H9 (cell line): ENCODE measurements at regions not wholly inside any gene's neighbourhood (a gene's known extent, or its start where the extent isn't known, plus 50 kb on each side); places are given as distances from the start of the nearest gene placed in this dataset.

Source experiments
- DNase-seq: peaks from one replicate; pipeline ENCODE4 v3.0.0-alpha.2; 2017
- H2AFZ ChIP-seq: one replicate; pipeline ENCODE4 v1.6.1; 2013; ENCODE audit warnings: mild to moderate bottlenecking, low read length, control low read depth, moderate library complexity
- H2AK5ac ChIP-seq: 2 replicates; pipeline ENCODE4 v1.6.1; 2013; ENCODE audit warnings: low read length, control low read depth, mixed read lengths; ENCODE audit not compliant: insufficient read length
- H2BK120ac ChIP-seq: one replicate; pipeline ENCODE4 v1.6.1; 2013; ENCODE audit warnings: low read depth, mild to moderate bottlenecking, low read length, control low read depth, inconsistent platforms; ENCODE audit not compliant: poor library complexity, severe bottlenecking
- H2BK12ac ChIP-seq: 2 replicates; pipeline ENCODE4 v1.6.1; 2013; ENCODE audit warnings: low read length, control low read depth, mixed read lengths, low read depth; ENCODE audit not compliant: insufficient read length
- H2BK15ac ChIP-seq: 2 replicates; pipeline ENCODE4 v1.6.1; 2013; ENCODE audit warnings: low read depth, low read length, control low read depth
- H2BK20ac ChIP-seq: one replicate; pipeline ENCODE4 v1.6.1; 2013; ENCODE audit warnings: low read depth, mild to moderate bottlenecking, low read length, control low read depth, inconsistent platforms; ENCODE audit not compliant: poor library complexity, severe bottlenecking
- H2BK5ac ChIP-seq: 2 replicates; pipeline ENCODE4 v1.6.1; 2013; ENCODE audit warnings: low read length, control low read depth, mixed read lengths; ENCODE audit not compliant: insufficient read length
- H3K14ac ChIP-seq: 2 replicates; pipeline ENCODE4 v1.6.1; 2013; ENCODE audit warnings: low read length, control low read depth; ENCODE audit not compliant: insufficient read depth
- H3K18ac ChIP-seq: 2 replicates; pipeline ENCODE4 v1.6.1; 2013; ENCODE audit warnings: low read depth, mild to moderate bottlenecking, mixed read lengths, low read length, control low read depth; ENCODE audit not compliant: insufficient read length
- H3K23ac ChIP-seq: 2 replicates; pipeline ENCODE4 v1.6.1; 2013; ENCODE audit warnings: low read length, control low read depth, mixed read lengths, low read depth; ENCODE audit not compliant: insufficient read length
- H3K23me2 ChIP-seq: 2 replicates; pipeline ENCODE4 v1.6.1; 2013; ENCODE audit warnings: low read depth, mild to moderate bottlenecking, mixed read lengths, low read length, control low read depth; ENCODE audit not compliant: insufficient read length, poor library complexity, severe bottlenecking
- H3K27ac ChIP-seq: 2 replicates; pipeline ENCODE4 v1.5.1; 2013; ENCODE audit warnings: low read length, control low read depth, mixed read lengths, low read depth; ENCODE audit not compliant: insufficient read length
- H3K27me3 ChIP-seq: 2 replicates; pipeline ENCODE4 v1.6.1; 2013; ENCODE audit warnings: low read length, control low read depth, inconsistent platforms; ENCODE audit not compliant: insufficient read depth
- H3K4ac ChIP-seq: 2 replicates; pipeline ENCODE4 v1.6.1; 2013; ENCODE audit warnings: low read depth, mild to moderate bottlenecking, control low read depth, inconsistent platforms, low read length, moderate library complexity
- H3K4me1 ChIP-seq: 2 replicates; pipeline ENCODE4 v1.6.1; 2013; ENCODE audit warnings: low read length, control low read depth, inconsistent platforms; ENCODE audit not compliant: insufficient read depth
- H3K4me2 ChIP-seq: 2 replicates; pipeline ENCODE4 v1.6.1; 2013; ENCODE audit warnings: low read length, control low read depth, mixed read lengths; ENCODE audit not compliant: insufficient read length, insufficient read depth
- H3K56ac ChIP-seq: 2 replicates; pipeline ENCODE4 v1.6.1; 2013; ENCODE audit warnings: low read depth, mild to moderate bottlenecking, mixed read lengths, low read length, control low read depth; ENCODE audit not compliant: insufficient read length
- H3K79me1 ChIP-seq: 2 replicates; pipeline ENCODE4 v1.6.1; 2013; ENCODE audit warnings: low read depth, mild to moderate bottlenecking, moderate library complexity, low read length, control low read depth, inconsistent platforms; ENCODE audit not compliant: insufficient read depth, poor library complexity, severe bottlenecking
- H3K79me2 ChIP-seq: 2 replicates; pipeline ENCODE4 v1.6.1; 2013; ENCODE audit warnings: low read length, control low read depth, inconsistent platforms; ENCODE audit not compliant: insufficient read depth
- H3K9ac ChIP-seq: 2 replicates; pipeline ENCODE4 v1.6.1; 2013; ENCODE audit warnings: low read length, control low read depth, mixed read lengths; ENCODE audit not compliant: insufficient read length; ENCODE audit errors: extremely low read depth
- H3K9me3 ChIP-seq: one replicate; pipeline ENCODE4 v1.6.1; 2013; ENCODE audit warnings: low read depth, low read length, inconsistent platforms; ENCODE audit not compliant: control insufficient read depth
- H3T11ph ChIP-seq: one replicate; pipeline ENCODE4 v1.6.1; 2013; ENCODE audit warnings: mild to moderate bottlenecking, low read length, control low read depth, inconsistent platforms
- H4K20me1 ChIP-seq: one replicate; pipeline ENCODE4 v1.6.1; 2013; ENCODE audit not compliant: control insufficient read depth, insufficient read length, insufficient read depth
- H4K5ac ChIP-seq: 2 replicates; pipeline ENCODE4 v1.6.1; 2013; ENCODE audit warnings: low read depth, mild to moderate bottlenecking, mixed read lengths, low read length, control low read depth; ENCODE audit not compliant: insufficient read length
- H4K8ac ChIP-seq: replicated peaks from 2 replicates; pipeline ENCODE4 v1.6.1; 2013; ENCODE audit warnings: low read length, control low read depth, mixed read lengths, low read depth; ENCODE audit not compliant: insufficient read length
- H4K91ac ChIP-seq: 2 replicates; pipeline ENCODE4 v1.6.1; 2013; ENCODE audit warnings: low read depth, mild to moderate bottlenecking, moderate library complexity, mixed read lengths, low read length, control low read depth; ENCODE audit not compliant: insufficient read length
- H3K27ac Mint-ChIP-seq, 3 experiments: 2 replicates in 2 of 3; 3 replicates in 1 of 3; pipeline ENCODE4 v1.8.0; 2020 to 2021; ENCODE audit warnings: mixed read lengths in 3 of 3, mild to moderate bottlenecking in 1 of 3, moderate library complexity in 1 of 3
- H3K27me3 Mint-ChIP-seq: 2 replicates; pipeline ENCODE4 v1.8.0; 2021; ENCODE audit warnings: low read depth, mild to moderate bottlenecking, moderate library complexity, mixed read lengths
- H3K36me3 Mint-ChIP-seq, 3 experiments: 2 replicates in 2 of 3; 3 replicates in 1 of 3; pipeline ENCODE4 v1.8.0; 2020 to 2021; ENCODE audit warnings: low read depth in 3 of 3, mixed read lengths in 3 of 3; ENCODE audit not compliant: insufficient read depth in 1 of 3
- H3K4me1 Mint-ChIP-seq, 2 experiments: 2 replicates each; pipeline ENCODE4 v1.8.0; 2020; ENCODE audit warnings: mixed read lengths in 2 of 2
- H3K4me3 Mint-ChIP-seq, 2 experiments: 2 replicates in 1 of 2; 3 replicates in 1 of 2; pipeline ENCODE4 v1.8.0; 2020 to 2021; ENCODE audit warnings: mild to moderate bottlenecking in 2 of 2, mixed read lengths in 2 of 2, moderate library complexity in 1 of 2
- H3K9me3 Mint-ChIP-seq, 2 experiments: 2 replicates in 1 of 2; 3 replicates in 1 of 2; pipeline ENCODE4 v1.8.0; 2020; ENCODE audit warnings: mild to moderate bottlenecking in 2 of 2, mixed read lengths in 2 of 2, moderate library complexity in 1 of 2
- WGBS: extraction: QIAGEN DNeasy Blood & Tissue Kit; methylation state at CpG from one replicate; pipeline ENCODE4 v1.1.7; 2013; ENCODE audit warnings: missing lambda C conversion rate, low lambda C conversion rate, mixed read lengths; ENCODE audit not compliant: insufficient read length; ENCODE audit errors: extremely low coverage; 5-methylcytosine and 5-hydroxymethylcytosine counted together
- TF ChIP-seq, protein P1 (sequence below): fragments of 200-600 bp; sonication (generic); conservative IDR thresholded peaks from 3 replicates; pipeline ENCODE4 v1.8.0; 2021; ENCODE audit warnings: antibody characterized with exemption, mild to moderate bottlenecking

DNA sequence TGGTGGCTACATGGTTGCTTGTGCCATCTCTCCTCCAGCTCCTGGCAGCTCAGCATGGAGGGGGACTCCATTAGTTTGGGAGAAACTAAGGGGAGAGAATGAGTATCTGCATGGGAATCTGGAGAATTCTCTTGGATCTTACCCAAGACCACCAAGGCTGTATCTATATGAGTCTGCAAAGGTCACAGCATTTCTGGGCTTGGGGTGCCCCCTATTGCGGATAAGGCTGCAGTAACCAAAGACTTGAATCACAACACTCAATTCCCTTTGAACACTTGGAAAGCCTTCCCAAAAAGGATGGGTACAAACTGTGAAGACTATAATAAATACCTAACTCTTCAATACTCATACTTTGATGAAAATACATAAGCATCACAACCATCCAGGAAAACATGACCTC is 623.5 kb upstream of the NR3C2 start:
- Histone ChIP-seq H2BK15ac (no peak overlapping the region), H4K20me1 (no peaks in the 10 kb centered on the region), H2BK12ac (no peak overlapping the region), H3K79me1 (no peaks in the 10 kb centered on the region), H2AFZ (no peak overlapping the region), H3K4me2 (no peak overlapping the region), H3K79me2 (no peaks in the 10 kb centered on the region), H3K4ac (no peak overlapping the region), H3K14ac (0 out of 2 replicates have a peak overlapping the region, but pooled peaks have one; percentile 5), H3K27ac (no peak overlapping the region), H3K27me3 (no peaks in the 10 kb centered on the region), H3K9ac (no peak overlapping the region), H4K8ac (no peak overlapping the region), H3K23ac (no peak overlapping the region), H3K9me3 (no peaks in the 10 kb centered on the region), H4K91ac (no peak overlapping the region), H3T11ph (no peak overlapping the region), H2BK20ac (no peak overlapping the region), H3K23me2 (no peaks in the 10 kb centered on the region), H3K18ac (no peak overlapping the region), H2AK5ac (no peak overlapping the region), H2BK5ac (no peak overlapping the region), H3K4me1 (no peaks in the 10 kb centered on the region), H2BK120ac (no peak overlapping the region), H4K5ac (no peak overlapping the region), H3K56ac (no peak overlapping the region)
- DNase-seq = no peak
- TF ChIP-seq, protein P1, sequence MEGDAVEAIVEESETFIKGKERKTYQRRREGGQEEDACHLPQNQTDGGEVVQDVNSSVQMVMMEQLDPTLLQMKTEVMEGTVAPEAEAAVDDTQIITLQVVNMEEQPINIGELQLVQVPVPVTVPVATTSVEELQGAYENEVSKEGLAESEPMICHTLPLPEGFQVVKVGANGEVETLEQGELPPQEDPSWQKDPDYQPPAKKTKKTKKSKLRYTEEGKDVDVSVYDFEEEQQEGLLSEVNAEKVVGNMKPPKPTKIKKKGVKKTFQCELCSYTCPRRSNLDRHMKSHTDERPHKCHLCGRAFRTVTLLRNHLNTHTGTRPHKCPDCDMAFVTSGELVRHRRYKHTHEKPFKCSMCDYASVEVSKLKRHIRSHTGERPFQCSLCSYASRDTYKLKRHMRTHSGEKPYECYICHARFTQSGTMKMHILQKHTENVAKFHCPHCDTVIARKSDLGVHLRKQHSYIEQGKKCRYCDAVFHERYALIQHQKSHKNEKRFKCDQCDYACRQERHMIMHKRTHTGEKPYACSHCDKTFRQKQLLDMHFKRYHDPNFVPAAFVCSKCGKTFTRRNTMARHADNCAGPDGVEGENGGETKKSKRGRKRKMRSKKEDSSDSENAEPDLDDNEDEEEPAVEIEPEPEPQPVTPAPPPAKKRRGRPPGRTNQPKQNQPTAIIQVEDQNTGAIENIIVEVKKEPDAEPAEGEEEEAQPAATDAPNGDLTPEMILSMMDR = peak; percentile 52; the same call in 2 of the 3 replicates
- Mint-ChIP-seq H3K36me3 (0 out of 7 replicates have a peak, but pooled peaks cover 0 to 4% (median 2%) of the 10 kb centered on the region in 3 experiments), H3K27me3 (no peaks in the 10 kb centered on the region), H3K27ac (no peak overlapping the region), H3K9me3 (peaks cover 5 to 7% of the 10 kb centered on the region in 2 experiments; a peak in 4 of 5 replicates), H3K4me1 (0 out of 4 replicates have a peak, but pooled peaks cover 0 to 2% of the 10 kb centered on the region in 2 experiments), H3K4me3 (no peak overlapping the region)
- no CpG with 5 or more reads among the region's 1 CpG for WGBS
